ENCODE measurements at regions not wholly inside any gene's neighbourhood (a gene's known extent, or its start where the extent isn't known, plus 50 kb on each side); places are given as distances from the start of the nearest gene placed in this dataset.

DNA sequence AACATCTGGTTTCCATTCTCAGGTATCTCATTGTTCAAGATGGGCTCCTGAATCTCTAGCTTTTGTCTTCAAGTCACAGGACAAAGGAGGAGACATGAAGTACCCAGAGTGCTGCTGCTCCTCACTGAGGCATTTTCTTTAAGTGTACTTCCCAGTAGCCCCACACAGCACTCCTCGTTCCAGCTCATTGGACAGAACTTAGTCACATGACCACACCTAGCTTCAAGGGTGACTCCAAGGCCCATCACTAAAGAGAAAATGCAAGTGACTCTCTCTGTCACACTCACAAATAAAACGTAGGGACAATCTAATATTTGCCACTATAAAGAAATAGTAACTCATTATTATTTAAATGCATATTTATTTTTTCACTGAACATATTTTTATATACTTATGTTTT lies 58.3 kb upstream of the NEUROD6 start:
- no peak for DNase-seq (ENCODE audit: low read depth in 4 of 4, low spot score in 3 of 4)

DNA sequence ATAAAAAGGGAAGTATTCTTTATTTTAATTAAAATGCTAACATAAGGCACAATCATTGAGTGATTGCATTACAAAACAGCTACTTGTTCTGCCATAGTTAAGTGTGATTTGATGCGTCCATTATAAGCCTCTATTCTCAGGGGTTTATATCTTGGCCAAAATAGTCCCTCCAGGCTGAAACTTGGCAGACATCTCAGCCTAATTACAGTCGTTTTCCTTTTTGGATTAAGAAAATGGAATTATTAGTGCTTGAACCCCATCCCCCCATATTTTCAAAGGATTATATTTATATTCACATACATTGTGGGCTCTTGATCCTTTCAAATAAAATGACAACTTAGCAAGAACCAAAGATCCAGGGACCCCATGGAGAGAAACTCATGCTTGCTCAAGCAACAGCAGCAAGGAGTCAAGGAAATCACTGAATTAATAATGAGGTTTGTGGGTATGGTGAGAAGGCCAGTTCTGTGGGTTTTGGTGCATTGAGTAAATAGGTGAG lies 66.7 kb upstream of the NEUROD6 start:
- no peak for DNase-seq (ENCODE audit: low read depth in 4 of 4, low spot score in 3 of 4)

DNA sequence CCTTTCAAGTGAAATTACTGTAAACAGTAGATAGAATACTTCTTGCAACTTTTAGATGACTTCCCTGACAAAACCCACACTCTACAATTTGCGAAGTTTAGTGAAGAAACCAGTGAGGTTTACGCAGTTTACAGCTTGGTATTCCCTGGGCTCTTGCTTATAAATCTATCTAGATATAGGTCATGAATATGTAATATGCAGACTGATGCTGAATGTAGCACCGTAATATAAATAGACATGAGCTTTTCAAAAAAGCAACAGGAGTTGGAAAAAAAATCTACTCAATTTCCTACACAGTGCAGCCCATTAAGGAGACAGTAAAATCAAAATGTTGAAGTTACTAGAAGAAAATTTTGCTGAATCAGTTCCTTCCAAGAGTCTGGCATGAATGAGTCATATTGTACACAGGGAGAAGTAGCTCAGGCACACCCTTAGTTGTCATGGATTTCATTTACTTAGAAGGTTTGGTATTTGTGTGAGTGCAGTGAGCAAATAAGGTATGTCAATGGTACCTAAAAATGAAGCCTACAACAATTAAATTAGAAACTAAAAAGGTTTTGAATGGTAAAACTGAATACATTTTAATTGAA lies 67.7 kb upstream of the NEUROD6 start:
- DNase-seq (ENCODE audit: low read depth in 4 of 4, low spot score in 3 of 4): no peak

DNA sequence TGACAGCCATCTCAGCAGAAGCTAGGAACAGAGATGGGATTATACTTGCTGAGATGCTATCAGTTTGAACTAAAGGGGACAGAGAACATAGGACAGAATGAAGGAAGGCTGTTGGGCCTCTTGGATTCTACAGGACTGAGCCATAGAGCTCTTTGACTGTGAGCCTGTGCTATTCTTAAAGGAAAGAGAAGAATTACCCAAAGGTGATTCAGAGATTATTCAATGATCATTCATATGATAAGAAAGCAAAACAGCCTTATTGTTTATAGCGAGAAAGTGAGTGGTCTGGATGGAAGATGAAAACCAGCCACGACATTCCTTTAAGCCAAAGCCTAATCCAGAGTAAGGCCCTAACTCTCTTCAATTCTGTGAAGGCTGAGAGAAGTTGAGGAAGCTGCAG lies 69.7 kb upstream of the NEUROD6 start:
- no peak for DNase-seq (ENCODE audit: low read depth in 4 of 4, low spot score in 3 of 4)

DNA sequence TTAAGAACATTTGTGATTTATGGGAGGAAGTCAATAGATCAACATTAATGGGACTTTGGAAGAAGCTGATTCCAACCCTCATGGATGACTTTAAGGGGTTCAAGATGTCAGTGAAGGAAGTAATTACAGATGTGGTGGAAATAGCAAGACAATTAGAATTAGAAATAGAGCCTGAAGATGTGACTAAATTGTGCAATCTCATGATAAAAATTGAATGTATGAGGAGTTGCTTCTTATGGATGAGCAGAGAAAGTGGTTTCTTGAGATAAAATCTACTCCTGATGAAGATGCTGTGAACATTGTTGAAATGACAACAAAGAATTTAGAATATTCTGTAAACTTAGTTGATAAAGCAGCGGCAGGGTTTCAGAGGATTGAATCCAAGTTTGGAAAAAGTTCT lies 70.9 kb upstream of the NEUROD6 start:
- no peak for DNase-seq (ENCODE audit: low read depth in 4 of 4, low spot score in 3 of 4)

DNA sequence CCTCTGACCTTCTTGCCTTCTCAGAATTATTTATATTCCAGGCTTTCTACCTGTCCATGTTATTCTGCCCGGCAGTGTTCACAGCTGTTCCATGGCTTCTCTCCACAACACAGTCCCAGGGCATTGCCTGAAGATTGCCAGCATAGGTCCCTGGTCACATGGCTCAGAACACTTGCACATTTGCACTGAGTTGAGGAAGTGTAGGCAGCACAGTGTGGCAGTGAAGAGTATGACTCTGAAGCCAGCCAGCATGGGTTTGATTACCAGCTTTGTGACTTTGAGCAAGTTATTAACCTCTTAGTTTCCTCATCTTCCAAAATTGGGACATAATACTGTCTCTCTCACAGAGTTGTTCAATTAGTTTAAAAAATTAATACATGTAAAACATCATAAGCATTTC lies 73.2 kb upstream of the NEUROD6 start:
- DNase-seq (ENCODE audit: low read depth in 4 of 4, low spot score in 3 of 4): no peak

DNA sequence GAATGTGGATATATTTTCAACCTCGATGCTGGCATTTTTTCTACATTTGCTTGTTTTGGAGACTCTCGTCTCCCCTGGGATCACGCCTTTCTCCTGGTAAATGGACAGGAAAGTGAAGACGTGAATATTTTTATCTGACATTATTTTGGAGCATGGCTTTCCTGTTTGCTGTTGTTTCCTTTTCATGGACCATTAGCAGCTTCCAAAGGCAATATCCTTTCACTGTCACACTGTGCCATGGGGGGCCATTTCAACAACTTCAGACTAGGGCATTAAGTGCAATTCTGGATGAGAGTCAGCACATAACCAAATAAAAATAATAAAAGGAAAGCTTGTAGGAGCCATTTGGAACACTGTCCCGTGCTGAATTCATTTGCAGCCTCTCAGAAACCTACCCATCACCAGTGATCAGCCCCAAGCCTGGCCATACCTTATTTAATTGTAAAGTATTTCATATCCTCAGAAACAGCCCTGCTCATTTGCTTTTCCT lies 75.9 kb upstream of the NEUROD6 start:
- no peak for DNase-seq (ENCODE audit: low read depth in 4 of 4, low spot score in 3 of 4)

DNA sequence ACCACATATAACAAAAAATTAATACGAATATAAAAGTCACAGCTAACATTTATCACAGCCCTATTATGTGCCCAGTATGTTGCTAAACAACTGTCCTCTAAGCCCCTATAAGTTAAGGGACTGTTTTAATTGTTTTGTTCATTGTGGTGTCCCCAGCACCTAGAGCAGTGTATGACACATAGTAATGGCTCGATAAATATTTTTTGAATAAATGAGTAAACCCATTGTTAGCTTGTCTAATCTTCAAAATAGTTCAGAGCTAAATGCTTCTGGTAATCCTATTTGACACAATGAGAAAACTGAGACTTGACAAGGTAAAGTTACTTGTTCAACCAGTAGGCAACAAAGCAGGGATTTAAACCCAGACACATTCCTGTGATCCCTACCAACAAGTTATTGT lies 78.4 kb upstream of the NEUROD6 start:
- no peak for DNase-seq (ENCODE audit: low read depth in 4 of 4, low spot score in 3 of 4)

DNA sequence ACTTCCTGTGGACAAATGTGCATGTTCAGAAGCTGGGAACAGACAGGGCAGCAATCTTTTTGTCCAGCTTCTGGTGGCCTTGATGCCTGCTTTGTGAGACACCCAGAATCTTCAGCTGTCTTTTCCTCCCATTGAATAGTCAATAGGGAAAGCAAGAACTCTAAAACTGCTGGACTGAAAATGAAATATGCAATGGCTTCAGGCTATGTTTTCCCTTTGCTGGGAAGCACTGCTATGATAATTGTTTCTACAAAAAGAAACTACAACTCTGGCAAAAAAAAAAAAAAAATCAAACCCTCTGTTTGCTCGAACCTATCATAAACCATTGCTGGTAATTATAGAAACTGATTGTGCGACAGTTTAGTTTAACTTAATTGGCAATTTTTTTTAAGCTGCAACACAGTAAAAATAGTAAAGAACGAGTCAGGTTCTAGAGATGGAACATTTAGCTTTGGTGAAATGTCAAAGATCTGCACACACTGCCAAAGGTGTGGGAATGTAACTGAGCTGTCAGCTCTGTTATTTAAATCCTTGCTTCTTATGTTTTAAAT lies 79.1 kb upstream of the NEUROD6 start:
- DNase-seq (ENCODE audit: low read depth in 4 of 4, low spot score in 3 of 4): no peak

DNA sequence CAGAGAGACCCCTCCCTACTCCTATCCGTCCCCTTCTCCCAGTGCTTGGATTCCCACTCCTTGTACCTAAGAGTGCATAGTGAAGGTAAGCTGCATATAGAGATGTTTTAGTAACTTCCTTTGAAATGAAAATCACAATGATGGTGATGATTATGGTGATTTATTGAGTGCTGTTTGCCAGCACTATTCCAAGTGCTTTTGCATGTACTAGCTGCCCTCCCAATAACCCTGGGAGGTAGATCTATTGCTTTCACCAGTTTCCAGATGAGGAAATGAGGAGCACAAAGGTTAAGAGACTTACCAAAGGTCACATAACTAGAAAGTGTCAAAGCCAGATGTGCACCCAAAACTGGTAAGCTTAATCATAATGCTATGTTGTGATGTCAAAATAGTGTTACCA lies 80.4 kb upstream of the NEUROD6 start:
- DNase-seq (ENCODE audit: low read depth in 4 of 4, low spot score in 3 of 4): no peak

DNA sequence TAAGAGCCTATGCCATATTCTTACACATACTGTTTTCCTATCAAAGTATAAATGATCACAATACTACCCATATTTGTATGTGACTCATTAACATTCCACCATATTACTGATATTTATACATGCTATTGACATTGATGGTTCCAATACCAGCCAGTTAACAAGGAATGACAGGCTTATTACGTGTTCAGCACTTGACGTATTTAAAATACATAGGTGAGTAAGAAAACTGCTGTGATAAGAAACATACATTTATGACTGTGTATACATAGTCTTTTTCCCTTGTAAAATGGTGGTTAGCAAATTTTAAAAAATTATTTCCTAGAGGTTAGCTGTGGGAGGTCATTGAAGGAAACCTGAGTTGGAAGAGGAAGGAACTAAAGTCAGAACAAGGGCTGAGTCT lies 81.1 kb upstream of the NEUROD6 start:
- no peak for DNase-seq (ENCODE audit: low read depth in 4 of 4, low spot score in 3 of 4)

DNA sequence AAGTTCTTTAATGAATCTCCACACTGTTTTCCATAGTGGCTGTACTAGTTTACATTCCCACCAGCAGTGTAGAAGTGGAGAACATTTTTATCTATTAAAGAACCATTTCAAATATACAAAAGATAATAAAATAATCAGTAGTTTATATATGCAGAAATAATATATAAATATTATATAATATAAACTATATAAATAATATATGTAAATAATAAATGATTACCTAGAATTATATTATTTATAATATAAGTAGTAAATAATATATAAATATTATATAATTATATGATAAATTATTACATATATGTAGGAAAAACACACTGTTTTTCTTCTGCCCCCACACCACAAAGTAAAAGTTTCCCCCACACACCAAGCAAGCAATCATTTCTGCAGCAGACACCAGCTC lies 83.5 kb upstream of the NEUROD6 start:
- DNase-seq (ENCODE audit: low read depth in 4 of 4, low spot score in 3 of 4): no peak

DNA sequence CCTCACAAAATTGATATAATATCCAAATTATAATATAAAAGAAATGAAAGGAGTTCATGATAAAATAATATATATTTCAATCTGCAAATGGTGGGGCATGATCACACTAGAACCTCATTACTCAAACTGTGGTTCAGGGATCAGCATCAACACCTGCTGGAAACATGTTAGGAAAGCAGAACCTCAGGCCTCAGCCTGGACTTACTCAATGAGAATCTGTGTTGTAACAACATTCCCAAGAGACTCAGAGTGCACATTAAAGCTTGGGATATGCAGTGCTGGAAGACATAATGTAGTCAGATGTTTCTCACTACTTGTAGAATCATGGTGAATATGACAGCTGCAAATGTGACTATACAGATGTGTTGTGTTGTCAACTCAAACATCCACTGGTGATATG lies 81.7 kb upstream of the ITPRID1 start:
- DNase-seq (ENCODE audit: low read depth in 4 of 4, low spot score in 3 of 4): no peak

DNA sequence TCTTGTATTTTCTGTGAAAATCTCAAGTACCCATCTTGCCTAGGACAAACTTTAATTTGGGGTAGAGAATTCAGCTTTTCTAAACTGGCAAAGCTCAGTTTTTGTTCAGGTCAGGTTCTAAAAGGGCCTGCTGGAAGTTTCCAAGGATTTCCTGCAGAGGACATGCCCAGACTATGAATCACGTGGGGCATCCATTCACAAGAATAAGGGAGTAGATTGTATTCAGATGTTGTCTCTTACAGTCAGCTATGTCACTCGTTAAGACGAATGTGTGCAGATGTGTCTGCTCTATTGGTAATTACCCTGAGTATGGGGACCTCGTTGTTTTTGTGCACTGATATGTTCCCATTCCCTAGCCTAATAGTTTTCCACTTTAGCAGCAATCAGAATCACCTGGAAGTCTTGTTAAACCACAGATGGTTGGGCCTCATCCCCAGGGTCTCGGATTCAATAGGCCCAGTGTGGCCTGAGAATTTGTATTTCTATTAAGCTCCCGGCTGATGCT lies 81.0 kb upstream of the ITPRID1 start:
- no peak for DNase-seq (ENCODE audit: low read depth in 4 of 4, low spot score in 3 of 4)

DNA sequence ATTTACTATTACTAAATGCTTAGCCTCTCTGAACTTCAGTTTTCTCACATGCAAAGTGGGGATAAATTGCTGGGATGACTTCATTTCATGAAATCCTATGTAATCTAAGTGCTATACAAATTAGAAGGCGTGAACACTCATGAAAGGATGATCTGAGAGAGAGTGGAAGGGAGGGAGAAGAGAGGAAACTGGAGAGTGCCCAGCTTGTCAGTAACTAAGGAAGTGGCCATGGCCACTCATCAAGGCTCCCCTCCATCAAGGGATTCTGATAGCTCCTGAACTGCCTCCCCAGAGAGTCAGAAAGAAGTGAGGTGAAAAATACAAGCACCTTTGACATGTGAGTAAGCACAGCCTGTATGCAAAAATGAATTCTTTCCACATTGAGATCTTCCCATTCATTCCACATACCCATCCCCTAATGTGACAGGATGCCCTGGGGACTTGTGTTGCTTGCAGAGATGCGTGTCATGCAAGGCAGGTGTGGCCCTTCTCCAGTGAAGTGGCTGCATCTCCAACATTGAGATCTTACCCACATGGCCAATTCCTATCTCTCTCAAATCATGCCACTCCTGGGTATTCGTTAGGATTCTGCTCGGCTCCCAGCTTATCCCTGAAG lies 76.5 kb upstream of the ITPRID1 start:
- DNase-seq (ENCODE audit: low read depth in 4 of 4, low spot score in 3 of 4): no peak

DNA sequence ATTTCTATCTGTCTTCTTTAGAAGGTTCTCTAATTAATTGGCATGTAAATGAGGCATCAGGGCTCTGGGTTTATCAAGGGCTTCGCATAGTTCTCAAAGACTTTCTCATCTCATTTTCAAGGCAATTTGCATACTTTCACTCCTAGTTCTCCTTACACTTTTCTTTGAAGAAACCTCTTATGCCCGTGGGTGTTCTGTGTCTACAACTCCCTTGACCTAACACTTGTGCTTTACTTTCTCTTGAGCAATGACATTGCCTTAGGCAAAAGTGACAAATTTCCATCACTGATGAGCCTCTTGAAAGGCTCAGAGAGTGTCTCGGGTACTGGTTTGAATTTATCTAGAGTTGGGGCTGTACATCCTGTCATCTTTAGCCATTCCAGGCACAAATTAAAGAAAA lies 74.7 kb upstream of the ITPRID1 start:
- no peak for DNase-seq (ENCODE audit: low read depth in 4 of 4, low spot score in 3 of 4)

DNA sequence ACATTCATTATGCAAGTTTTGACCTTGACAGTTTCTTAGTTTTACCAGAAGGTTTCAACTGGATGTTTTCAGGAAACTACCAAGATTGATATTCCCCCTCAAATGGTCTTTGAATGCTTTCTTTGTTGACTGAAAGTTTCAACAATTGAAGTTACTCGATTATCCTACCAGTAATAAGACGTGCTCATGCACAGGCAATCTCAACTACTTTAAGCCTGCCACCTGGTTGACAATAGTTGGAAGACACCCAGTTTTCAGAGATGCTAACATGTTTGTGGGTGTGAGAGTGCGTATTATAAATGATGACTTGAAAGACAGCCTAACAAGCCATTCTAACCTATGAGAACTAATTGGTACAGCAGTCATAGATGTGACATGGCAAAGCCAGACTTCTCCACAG lies 73.4 kb upstream of the ITPRID1 start:
- DNase-seq (ENCODE audit: low read depth in 4 of 4, low spot score in 3 of 4): no peak

DNA sequence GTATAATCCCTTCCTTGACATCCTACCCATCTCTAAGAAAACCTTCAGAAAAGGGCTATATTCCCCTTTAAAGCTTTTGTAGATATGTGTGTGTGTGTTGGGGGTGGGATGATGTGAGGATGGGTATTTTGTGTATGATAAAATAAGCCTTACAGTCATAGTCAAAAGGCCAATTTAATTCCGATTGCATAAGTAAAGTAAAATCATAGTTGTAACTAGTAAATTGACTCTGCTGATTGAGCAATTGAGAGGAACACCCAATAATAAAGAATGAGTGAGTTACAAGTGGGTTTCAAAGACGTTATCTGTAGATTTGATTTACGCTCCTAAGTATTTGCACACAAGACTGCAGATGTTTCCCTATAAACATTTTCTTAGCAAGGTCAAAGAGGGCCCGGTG lies 71.3 kb upstream of the ITPRID1 start:
- no peak for DNase-seq (ENCODE audit: low read depth in 4 of 4, low spot score in 3 of 4)

DNA sequence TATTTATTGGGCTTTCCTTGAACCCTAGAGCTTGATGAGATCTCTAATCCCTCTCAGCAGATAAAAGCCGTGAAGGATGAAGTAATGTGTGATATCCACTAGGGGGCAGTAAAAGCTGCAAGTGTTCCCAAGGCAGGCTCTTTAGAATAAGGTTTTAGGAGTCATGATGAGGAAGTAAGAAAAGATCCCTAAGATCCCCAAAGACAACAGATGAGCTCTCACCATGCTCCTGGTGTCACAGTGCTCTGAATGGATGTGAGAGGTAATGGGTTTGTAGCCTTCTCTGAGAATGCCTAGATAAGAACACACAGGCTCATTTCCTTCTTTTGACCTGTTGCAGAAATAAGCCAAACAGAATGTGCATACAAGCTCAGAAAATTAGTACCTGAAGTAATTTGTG lies 70.4 kb upstream of the ITPRID1 start:
- peak; percentile 5 to 25 (median 16) for DNase-seq (ENCODE audit: low read depth in 4 of 4, low spot score in 3 of 4)

DNA sequence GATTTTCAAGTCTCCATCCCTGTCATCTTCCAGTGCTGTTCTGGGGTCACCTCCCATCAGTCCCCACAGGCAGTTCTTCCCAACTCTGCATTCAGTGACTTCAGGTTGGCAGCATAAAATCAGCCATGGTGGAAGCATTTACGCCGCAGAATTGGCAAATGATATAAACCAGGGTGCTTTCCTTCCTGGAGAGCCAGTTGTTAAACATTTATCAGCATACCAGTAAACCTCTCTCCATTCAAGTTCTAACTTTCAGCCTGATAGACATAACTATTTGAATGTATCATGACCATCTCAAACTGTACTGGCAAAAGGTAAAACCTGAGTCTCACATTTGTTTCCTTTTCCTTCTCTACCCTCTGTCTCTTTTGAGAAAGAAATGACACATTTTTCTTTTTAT lies 69.7 kb upstream of the ITPRID1 start:
- no peak for DNase-seq (ENCODE audit: low read depth in 4 of 4, low spot score in 3 of 4)

DNA sequence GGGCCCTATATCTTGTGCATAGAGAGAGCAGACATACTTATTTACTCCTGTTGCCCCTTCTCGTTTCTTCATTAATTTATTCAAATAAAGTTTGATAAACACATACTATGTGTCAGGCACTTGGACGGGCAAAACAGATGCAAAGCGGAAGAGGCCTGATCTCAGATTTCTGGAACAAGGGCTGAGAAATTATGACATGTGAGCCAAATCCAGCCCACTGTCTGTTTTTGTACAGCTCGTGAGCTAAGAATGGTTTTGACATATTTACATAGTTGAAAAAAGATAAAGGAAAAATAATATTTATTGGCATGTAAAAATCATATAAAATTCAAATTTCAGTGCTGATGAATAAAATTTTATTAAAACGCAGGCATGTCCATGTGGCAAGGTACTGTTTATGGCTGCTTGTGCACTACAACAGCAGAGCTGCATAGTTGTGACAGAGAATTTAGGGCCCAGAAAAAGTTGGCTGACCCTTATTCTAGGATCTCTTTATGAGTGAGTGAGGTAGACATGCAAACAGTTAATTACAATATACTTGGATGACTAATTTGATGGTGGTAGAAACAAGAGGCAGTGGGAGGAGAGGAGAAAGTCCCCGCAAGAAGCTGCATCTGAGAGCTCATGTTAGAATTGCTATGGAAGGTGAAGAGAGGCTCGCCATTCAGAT lies 68.1 kb upstream of the ITPRID1 start:
- DNase-seq (ENCODE audit: low read depth in 4 of 4, low spot score in 3 of 4): no peak

DNA sequence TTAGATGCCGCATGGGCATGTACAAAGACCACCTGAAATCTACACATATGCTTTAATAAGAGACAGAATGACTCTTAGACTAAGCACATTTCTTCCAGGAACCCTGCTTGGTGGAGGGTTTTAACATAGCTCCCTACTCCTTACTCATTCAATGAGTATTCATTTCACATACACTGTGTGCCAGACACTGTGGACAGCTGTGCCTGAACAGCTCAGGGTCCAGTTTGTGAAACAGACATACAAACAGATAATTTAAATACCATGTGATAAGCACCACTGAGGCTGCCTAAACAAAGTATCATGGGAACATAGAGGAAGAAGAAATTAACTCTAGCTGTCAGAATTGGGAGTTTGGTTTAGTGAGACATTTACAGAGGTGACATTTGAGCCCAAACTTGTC lies 65.2 kb upstream of the ITPRID1 start:
- DNase-seq (ENCODE audit: low read depth in 4 of 4, low spot score in 3 of 4): no peak

Data from right renal pelvis (tissue), 4 donors.